PFSK-1 (cell line): ENCODE measurements at regions not wholly inside any gene's neighbourhood (a gene's known extent, or its start where the extent isn't known, plus 50 kb on each side); places are given as distances from the start of the nearest gene placed in this dataset.
A peak's percentile ranks its signal among the peaks of the same experiment; 100 is the strongest.

Source experiments
- FOXP2 ChIP-seq: optimal IDR thresholded peaks from 2 replicates; pipeline ENCODE3; 2011; ENCODE audit warnings: borderline replicate concordance, control low read depth, inconsistent platforms; ENCODE audit not compliant: insufficient read depth; ENCODE audit errors: extremely low read length, extremely low read depth
- POLR2AphosphoS5 ChIP-seq: IDR thresholded peaks from 2 replicates; pipeline ENCODE4 v1.6.1; 2012; ENCODE audit warnings: low read depth, mild to moderate bottlenecking, control low read depth, low read length, moderate library complexity
- SIN3A ChIP-seq: IDR thresholded peaks from 2 replicates; pipeline ENCODE4 v1.6.1; 2012; ENCODE audit warnings: mild to moderate bottlenecking, low read length, moderate library complexity, borderline replicate concordance; ENCODE audit not compliant: insufficient read depth
- TAF1 ChIP-seq: IDR thresholded peaks from 2 replicates; pipeline ENCODE4 v1.6.1; 2012; ENCODE audit warnings: low read length, control low read depth, borderline replicate concordance; ENCODE audit not compliant: insufficient read depth
- TF ChIP-seq, protein P1 (sequence below), 2 experiments: IDR thresholded peaks; 2 replicates each; pipeline versions ENCODE4 v1.6.1 to v1.8.0; 2011 to 2012; ENCODE audit warnings: low read depth in 2 of 2, low read length in 2 of 2, control low read depth in 1 of 2, inconsistent platforms in 1 of 2, mild to moderate bottlenecking in 1 of 2, moderate library complexity in 1 of 2; ENCODE audit not compliant: insufficient read depth in 1 of 2

DNA sequence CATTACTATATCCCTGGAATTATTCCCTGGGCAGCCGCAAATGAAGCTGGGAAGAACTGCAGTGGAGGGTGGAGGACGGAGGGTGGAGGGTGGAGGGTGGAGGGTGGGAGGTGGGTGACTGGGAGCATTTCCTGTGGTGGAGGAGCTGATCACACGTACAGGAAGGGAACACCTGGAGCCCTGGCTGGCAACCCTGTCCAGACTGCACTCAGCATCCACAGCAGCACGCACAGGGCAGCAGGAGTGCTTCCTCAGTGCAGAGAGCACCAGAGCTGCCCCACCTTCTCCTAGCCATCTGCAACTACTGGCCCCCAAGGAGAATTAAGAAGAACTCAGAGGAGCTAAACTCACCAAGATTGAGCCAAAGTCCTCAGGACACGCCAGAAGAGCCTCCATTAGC, 249.9 kb downstream of the EIPR1 start:
- TF ChIP-seq FOXP2 (no peak), POLR2AphosphoS5 (no peak), TAF1 (no peak), SIN3A (no peak)
- TF ChIP-seq, protein P1, sequence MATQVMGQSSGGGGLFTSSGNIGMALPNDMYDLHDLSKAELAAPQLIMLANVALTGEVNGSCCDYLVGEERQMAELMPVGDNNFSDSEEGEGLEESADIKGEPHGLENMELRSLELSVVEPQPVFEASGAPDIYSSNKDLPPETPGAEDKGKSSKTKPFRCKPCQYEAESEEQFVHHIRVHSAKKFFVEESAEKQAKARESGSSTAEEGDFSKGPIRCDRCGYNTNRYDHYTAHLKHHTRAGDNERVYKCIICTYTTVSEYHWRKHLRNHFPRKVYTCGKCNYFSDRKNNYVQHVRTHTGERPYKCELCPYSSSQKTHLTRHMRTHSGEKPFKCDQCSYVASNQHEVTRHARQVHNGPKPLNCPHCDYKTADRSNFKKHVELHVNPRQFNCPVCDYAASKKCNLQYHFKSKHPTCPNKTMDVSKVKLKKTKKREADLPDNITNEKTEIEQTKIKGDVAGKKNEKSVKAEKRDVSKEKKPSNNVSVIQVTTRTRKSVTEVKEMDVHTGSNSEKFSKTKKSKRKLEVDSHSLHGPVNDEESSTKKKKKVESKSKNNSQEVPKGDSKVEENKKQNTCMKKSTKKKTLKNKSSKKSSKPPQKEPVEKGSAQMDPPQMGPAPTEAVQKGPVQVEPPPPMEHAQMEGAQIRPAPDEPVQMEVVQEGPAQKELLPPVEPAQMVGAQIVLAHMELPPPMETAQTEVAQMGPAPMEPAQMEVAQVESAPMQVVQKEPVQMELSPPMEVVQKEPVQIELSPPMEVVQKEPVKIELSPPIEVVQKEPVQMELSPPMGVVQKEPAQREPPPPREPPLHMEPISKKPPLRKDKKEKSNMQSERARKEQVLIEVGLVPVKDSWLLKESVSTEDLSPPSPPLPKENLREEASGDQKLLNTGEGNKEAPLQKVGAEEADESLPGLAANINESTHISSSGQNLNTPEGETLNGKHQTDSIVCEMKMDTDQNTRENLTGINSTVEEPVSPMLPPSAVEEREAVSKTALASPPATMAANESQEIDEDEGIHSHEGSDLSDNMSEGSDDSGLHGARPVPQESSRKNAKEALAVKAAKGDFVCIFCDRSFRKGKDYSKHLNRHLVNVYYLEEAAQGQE (IDR thresholded peaks at IDR 0.05; ENCODE audit: insufficient read depth in 1 of 2, low read depth in 2 of 2, low read length in 2 of 2): no peak

DNA sequence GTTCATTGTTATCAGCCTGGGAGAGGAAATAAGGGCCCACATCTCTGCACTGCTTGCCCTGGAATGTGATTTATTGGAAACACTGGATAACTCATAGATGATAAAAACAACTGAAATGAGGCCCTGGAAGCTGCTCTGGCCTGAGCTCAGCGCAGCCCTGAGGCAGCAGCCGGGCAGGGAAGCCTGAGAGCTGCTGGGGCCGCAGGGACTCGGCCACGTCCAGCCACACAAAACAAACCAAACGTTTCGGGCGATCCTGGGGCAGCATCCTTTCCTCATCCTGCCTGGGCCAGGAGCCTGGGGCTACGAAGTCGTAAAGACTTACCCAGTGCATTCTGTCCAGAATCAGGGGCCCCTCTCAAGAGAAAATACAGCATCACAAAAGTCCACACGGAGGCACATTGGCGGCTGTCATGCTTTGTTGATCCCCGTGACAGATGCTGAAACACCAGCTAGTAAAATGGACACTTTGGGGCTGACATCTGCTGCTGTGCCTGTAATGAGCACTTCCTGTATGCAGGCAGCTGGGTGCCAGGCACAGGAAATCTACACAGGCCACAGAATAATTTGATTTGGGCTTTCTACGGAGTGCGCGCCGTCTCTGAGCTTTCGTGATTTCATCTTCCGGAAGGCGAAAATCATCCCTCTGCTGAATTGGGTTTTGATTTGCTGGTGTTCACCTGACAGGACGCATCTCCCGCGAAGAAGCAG, 250.6 kb downstream of the EIPR1 start:
- TF ChIP-seq SIN3A: peak; percentile 52; the same call in 1 of the 2 replicates
- no peak for TF ChIP-seq FOXP2

DNA sequence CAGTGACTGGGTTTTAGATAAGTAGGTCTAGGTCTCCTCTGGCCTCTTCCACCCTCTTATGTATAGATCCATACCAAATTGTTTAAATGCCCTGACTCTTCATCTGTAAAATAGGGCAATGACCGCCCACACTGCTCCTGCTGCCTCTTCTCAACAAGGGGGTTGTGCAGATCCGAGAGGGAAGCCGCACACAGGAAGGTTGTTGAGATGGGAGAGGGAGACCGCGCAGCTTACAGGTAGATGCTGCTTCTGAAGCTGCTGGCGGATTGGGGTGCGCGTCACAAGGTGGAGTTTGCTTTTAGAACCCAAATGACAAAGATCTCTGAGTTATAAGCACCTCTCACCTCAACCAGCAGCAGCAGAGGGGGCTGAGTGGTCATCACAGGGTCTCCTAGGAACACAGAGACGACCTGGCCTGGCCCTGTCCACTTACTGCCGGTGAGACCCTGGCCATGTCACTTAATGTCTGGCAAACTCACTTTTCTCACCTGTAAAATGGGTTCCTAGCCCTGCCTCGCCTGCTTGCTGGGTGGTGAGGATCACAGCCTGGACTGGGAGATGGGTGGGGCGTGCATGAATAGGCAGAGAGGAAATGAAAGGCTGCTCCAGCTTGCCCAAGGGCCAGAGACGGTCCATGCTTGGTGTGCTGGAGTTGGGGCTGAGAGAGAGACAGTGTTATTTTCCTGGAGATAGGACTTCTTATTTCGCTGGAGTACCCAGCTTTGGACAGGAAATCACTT, 251.3 kb downstream of the EIPR1 start:
- TF ChIP-seq, protein P1 (IDR thresholded peaks at IDR 0.05; ENCODE audit: insufficient read depth in 1 of 2, low read depth in 2 of 2, low read length in 2 of 2): no peak
- TF ChIP-seq SIN3A (no peak), FOXP2 (no peak), TAF1 (no peak), POLR2AphosphoS5 (no peak)

DNA sequence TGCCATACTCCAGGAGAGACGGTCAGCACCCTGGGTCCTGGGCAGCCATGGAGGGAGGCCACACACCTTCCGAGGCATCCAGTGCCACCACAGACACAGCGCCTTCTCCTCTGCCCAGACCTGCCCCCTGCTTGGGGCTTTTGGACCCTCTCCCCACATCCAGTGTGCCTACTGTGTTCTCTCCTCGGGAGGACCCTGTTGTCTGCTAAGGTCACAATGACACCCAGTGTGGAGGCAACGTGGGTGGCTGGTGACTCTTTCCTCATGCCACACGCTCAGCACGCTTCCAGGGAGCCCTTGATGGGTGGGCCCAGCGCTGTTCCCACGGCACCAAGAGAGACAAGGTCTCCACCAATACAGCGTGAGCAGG, 251.9 kb downstream of the EIPR1 start:
- TF ChIP-seq, protein P1 (IDR thresholded peaks at IDR 0.05; ENCODE audit: insufficient read depth in 1 of 2, low read depth in 2 of 2, low read length in 2 of 2): no peak
- TF ChIP-seq FOXP2: no peak
- TF ChIP-seq SIN3A: no peak
- TF ChIP-seq POLR2AphosphoS5: no peak
- TF ChIP-seq TAF1: no peak

DNA sequence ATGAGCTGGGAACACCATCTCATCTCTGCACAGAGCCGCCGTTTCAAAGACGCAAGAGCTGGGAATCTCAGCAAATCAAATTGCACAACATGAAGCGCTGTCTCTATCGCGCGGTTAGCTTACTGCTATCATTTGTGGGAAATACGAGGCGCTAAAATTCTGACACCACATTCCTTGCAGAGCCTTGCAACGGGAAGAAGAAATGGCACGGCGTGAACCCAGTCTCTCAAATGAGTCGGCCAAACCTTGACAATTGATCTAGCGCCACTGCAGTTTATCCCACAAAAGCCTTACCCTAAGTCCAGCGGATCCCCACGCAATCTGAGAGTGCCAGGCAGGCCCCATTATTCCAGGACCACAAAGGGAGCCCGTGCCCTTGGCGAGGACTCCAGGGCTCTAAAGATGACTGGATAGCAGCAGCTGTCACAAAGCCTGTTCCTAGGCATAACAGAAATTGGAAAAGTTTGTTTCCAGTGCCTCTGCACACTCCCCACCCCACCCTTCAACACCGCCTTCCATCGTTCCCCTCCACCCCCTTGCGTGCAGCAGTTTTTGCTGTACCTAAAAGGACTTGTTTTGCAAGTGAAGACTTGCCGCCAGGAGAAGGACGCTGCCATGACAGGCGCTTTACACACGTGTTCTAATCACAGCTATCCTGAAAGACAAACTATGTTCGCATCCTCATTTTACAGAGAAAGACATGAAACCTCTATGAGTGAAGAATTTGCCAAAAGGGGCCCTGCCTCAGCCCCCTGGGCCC, 252.4 kb downstream of the EIPR1 start:
- no peak for TF ChIP-seq SIN3A
- no peak for TF ChIP-seq TAF1
- TF ChIP-seq, protein P1 (IDR thresholded peaks at IDR 0.05; ENCODE audit: insufficient read depth in 1 of 2, low read depth in 2 of 2, low read length in 2 of 2): no peak
- no peak for TF ChIP-seq FOXP2
- no peak for TF ChIP-seq POLR2AphosphoS5
